ENCODE measurements at regions not wholly inside any gene's neighbourhood (a gene's known extent, or its start where the extent isn't known, plus 50 kb on each side); places are given as distances from the start of the nearest gene placed in this dataset.

- TF ChIP-seq, protein P1, sequence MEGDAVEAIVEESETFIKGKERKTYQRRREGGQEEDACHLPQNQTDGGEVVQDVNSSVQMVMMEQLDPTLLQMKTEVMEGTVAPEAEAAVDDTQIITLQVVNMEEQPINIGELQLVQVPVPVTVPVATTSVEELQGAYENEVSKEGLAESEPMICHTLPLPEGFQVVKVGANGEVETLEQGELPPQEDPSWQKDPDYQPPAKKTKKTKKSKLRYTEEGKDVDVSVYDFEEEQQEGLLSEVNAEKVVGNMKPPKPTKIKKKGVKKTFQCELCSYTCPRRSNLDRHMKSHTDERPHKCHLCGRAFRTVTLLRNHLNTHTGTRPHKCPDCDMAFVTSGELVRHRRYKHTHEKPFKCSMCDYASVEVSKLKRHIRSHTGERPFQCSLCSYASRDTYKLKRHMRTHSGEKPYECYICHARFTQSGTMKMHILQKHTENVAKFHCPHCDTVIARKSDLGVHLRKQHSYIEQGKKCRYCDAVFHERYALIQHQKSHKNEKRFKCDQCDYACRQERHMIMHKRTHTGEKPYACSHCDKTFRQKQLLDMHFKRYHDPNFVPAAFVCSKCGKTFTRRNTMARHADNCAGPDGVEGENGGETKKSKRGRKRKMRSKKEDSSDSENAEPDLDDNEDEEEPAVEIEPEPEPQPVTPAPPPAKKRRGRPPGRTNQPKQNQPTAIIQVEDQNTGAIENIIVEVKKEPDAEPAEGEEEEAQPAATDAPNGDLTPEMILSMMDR (IDR thresholded peaks at IDR 0.05; ENCODE audit: low read depth, low read length, poor library complexity, severe bottlenecking): no peak
- no peak for TF ChIP-seq EZH2phosphoT487 (IDR thresholded peaks at IDR 0.05; ENCODE audit: borderline replicate concordance, low read length)
Observed at GRCh38 chr6:115319823-115320222, 740.9 kb downstream of the FRK start.
